GM12892 (cell line): ENCODE measurements at regions not wholly inside any gene's neighbourhood (a gene's known extent, or its start where the extent isn't known, plus 50 kb on each side); places are given as distances from the start of the nearest gene placed in this dataset.

Source experiments
- DNase-seq: peaks from one replicate; pipeline ENCODE4 v3.0.0; 2011; ENCODE audit not compliant: insufficient read length
- FAIRE-seq: peaks from 2 replicates; lab custom pipeline; 2011; peaks lifted over from hg19 to GRCh38; lab: Jason Lieb, UNC
- POLR2A ChIP-seq: IDR thresholded peaks from 2 replicates; pipeline ENCODE4 v1.6.1; 2011; ENCODE audit warnings: low read depth, low read length, control low read depth
- POLR2AphosphoS5 ChIP-seq: IDR thresholded peaks from 2 replicates; pipeline ENCODE4 v1.6.1; 2011; ENCODE audit warnings: low read depth, low read length, control low read depth
- TAF1 ChIP-seq: IDR thresholded peaks from 2 replicates; pipeline ENCODE4 v1.6.1; 2011; ENCODE audit warnings: low read depth, mild to moderate bottlenecking, control low read depth, low read length, borderline replicate concordance

GRCh38 chr2:189951791-189952535 lies 110.6 kb downstream of the MSTN start:
- no peak for TF ChIP-seq POLR2AphosphoS5
- TF ChIP-seq TAF1: no peak
- TF ChIP-seq POLR2A: no peak
- FAIRE-seq (peak; percentile 48), DNase-seq (no peak)

DNA sequence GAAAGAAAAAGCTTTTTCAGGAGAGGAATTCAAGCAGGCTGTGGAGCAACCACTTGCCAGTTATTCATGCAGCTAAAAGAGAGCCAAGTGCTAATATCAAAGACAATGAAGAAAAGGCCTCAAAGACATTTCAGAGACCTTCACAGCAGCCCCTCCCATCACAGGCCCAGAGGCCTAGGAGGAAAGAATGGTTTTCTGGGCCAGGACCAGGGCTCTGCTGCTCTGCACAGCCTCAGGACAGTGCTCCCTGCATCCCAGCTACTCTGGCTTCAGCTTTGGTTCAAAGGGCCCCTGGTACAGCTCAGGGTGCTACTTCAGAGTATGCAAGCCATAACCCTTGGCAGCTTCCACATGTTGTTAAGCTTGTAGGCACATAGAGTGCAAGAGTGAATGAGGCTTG lies 119.5 kb downstream of the MSTN start:
- FAIRE-seq: no peak
- TF ChIP-seq POLR2A (no peak), POLR2AphosphoS5 (no peak), TAF1 (no peak)
- no peak for DNase-seq

DNA sequence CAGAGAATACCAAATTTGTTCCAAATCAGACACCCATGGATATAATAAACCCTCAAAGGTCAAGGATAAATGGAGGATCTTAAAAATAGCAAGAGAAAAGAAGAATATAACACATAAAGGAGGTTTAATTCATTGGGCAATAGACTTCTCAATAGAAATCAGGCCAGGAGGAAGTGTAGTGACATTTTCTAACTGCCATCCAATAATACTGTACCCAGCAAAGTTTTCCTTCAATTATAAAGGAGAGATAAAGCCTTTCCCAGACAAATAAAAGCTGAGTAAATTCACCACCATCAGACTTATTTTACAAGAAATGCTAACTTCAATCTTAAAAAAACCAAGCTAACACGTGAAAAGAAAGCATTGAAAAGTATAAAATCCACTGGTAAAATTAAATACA lies 121.6 kb downstream of the MSTN start:
- TF ChIP-seq POLR2A: no peak
- TF ChIP-seq POLR2AphosphoS5: no peak
- TF ChIP-seq TAF1: no peak
- FAIRE-seq: no peak
- DNase-seq: no peak

GRCh38 chr2:189937691-189938090 lies 124.8 kb downstream of the MSTN start:
- FAIRE-seq: no peak
- TF ChIP-seq TAF1 (no peak), POLR2AphosphoS5 (no peak), POLR2A (no peak)
- no peak for DNase-seq

DNA sequence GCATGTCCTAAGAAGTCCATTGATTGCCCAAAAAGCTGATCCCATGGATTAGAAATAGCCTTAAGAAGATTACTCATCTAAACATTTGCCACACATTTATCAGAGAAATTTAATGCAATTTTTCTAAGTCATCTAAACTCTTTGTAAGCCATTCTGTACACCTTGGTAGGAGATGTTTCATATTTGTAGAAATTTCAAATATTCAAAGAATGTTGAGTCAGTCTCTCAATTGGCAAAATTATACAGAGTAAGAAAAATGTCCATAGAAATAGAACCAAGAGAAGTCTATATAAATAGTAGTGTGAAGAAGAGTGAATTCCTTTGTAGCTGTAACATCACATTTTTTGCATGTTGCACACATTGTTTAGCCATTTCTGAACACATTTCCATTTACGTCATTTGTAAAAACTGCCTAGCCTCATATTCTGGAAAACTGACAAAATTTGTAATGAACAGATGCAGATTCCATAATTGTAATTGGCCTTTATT lies 128.6 kb downstream of the MSTN start:
- DNase-seq (no peak), FAIRE-seq (peak; percentile 9)
- TF ChIP-seq POLR2AphosphoS5 (no peak), POLR2A (no peak), TAF1 (no peak)

DNA sequence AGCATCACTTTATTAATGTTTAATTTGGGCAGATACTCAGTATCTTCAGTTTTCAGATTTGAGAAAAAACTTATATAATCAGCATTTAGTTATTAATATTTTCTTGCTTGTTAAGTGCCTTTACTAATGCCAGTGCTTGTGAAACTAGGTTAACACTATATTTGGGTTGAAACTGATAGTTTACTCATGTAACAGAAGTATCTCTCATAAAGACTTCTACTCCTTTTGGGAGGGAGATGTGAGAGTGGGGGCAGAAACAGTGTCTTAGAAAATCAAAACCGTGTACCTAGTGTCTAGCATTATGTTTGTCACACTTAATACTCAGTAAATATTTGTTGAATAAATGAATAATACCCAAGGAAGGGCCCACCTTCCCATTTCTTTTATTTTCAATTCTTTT lies 129.5 kb downstream of the MSTN start:
- no peak for TF ChIP-seq POLR2AphosphoS5
- no peak for TF ChIP-seq TAF1
- no peak for TF ChIP-seq POLR2A
- DNase-seq (no peak), FAIRE-seq (peak; percentile 44)

DNA sequence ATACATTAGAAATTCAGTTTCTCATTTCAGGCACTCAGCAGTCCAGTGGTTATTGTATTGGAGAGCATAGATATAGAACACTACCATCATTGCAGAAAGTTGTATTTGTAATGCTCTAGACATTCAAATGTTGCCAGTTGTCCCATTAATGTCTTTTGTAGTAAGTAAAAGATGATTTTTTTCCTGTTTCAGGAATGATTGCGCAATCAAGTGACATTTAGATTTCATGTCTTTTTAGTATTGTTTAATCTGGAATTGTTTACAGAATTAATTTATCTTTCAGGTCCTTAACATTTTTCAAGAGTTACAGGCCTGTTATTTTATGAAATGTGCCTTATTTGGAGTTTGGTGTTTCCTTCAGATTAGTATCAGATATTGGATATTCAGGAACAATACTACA lies 134.7 kb downstream of the MSTN start:
- DNase-seq (no peak), FAIRE-seq (no peak)
- no peak for TF ChIP-seq POLR2AphosphoS5
- TF ChIP-seq POLR2A: no peak
- TF ChIP-seq TAF1: no peak
